GM18867 (cell line): ENCODE measurements at regions not wholly inside any gene's neighbourhood (a gene's known extent, or its start where the extent isn't known, plus 50 kb on each side); places are given as distances from the start of the nearest gene placed in this dataset.
A peak's percentile ranks its signal among the peaks of the same experiment; 100 is the strongest.

ENCODE experiments used
- ATAC-seq: cut with Tn5 transposase; IDR thresholded peaks from one replicate; pipeline ENCODE4 v1.9.1; 2021; ENCODE audit warnings: mild to moderate bottlenecking, moderate library complexity; ENCODE audit not compliant: unreplicated experiment

- ATAC-seq: no peak
These were observed 128.1 kb upstream of the RASGRP1 start for GRCh38 chr15:38692789-38693062.

DNA sequence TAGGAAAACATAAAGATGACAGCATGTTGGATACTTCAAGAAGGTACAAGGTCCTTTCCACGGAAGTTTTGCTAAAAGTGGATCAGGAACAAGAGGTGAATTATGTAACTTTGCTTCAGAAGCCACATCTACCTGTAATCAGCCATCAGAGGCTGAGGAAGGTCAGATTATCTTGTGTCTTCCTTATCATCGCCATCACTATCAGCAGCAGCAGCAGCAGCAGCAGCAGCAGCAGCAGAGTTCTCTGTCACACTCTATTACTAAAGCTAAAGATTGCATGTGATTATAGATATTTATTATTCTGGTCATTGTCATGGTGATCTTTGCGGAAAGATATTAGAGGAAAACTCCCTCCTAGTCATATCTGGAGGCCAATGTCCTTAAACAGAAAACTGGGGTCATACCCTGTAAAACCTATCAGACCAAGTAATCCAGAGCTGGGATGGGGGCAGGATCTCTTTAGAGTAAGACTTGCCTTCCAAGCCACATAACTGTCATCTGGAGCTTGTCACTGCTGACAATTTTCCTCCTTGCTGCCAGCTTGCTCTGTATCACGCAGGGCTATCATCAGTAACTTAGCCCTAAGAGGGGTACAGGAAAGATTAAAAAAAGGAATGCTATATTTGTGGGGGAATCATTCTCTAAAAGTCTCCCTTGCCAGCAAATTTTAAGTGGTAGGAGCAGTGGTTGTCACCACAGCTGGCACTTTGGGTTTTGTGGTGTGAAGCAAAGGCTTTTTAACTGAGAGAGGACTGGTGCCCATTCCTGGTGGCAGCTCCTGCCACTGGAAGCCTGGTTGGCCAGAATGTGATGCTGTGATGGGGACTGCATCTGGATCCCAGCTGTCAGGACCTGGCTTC lies 130.9 kb upstream of the RASGRP1 start:
- ATAC-seq: no peak

GRCh38 chr15:38696109-38696727 lies 131.6 kb upstream of the RASGRP1 start:
- peak; percentile 49 for ATAC-seq

DNA sequence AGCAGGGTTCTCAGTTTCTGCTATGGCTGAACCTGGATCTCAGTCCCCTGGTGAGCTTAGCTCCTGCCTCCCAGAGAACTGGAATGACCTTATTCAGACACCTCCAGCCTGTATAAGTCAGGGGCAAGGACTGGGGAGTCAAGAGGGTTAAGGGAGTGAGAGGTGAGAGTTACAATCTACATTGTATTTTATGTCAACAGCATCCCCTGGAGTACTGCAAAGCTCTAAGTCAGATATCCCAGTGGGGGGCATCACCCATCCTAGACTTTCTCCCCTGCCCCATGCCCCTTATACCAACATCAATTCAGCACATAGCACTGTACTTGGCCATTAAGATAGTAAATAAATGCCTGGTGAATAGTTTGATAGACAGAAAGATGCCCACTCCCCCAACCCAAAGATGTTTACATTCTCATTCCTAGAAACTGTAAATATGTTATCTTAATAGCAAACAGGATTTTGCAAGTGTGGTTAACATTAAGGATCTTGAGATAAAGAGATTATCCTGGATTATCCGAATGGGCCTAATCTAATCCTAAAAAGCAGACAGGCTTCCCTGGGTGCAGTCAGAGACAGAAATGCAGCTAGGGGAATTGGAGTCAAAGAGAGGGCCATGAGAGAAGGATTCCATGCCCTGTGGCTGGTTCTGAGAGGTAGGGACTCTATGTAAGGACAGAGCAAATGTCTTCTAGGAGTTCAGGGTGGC lies 132.3 kb upstream of the RASGRP1 start:
- no peak for ATAC-seq

GRCh38 chr15:38698254-38698653 lies 133.6 kb upstream of the RASGRP1 start:
- ATAC-seq: no peak

DNA sequence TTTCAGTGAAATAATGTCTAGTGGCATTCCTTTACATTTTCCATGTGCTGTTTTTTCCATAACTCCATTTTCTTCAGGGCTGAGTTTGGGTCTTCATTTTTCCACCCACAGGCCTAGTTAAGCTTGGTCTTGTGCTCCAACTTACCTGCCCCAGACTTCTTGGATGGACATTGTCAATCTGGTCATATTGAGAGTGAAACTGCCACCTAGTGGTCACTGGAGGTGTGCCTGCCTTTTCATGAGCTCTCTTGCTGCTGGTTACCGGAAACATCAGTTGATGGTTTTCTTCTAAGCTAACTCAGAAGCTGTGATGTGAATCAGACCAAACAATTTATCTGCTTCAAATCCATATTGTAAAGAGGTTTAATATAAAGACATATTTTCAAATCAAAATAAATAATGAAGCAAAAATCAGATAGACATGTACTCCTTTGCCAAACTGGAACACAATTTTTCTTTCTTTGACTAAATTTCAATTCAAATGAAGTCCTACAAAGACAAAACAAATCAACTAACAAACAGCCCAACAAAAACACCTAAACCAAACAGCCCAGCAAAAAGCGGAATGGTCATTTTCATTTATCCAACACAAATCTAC lies 135.1 kb upstream of the RASGRP1 start:
- ATAC-seq: peak; percentile 85

DNA sequence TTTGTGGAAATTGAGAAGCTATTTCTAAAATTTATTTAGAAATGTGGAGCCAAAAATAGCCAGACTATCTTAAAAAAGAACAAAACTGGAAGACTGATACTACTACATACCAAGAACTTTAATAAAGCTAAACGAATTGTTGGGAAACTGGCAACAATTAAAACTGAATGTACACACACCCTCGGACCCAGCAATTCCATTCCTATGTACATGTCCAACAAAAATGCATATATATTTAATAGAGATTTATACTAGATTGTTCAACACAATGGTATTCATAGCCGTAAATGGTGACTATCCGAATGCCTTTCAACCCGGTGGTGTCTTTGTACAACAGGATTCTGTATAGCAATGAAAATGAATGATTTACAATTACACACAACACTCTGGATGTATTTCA lies 136.5 kb upstream of the RASGRP1 start:
- ATAC-seq: no peak

DNA sequence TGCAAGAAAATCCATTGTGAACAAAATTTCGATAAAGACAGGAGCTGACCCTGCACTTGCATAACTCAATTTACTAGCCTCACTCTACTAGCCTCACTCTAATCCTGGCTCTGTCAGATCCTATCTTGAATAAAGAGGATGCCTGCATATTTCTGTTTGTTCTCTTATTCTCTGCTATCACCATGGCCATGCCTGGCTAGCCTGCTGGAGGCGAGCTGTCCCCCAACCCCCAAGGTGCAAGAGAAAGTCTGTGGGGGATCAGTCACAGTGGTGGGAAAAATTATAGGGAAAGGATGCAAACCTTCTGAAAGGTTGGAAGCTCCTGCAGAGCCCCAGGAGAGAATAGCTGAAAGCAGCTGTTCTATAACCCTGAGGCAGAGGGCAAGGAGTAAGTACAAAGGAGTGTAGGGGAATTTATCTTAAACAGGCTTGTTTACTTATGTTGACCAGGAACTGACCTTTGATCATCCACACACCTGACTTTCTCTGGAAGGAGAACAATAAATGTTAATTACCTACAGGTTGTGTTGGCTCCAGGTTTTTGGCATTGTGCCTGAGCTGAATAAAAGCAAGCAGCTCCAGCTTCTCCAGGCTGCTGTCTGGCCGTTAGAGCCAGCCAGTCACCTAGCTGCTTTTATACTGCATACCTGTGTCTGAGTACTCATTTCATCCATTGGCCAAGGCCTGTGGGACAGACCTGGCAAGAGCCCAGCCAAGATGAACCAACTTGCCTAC lies 137.7 kb upstream of the RASGRP1 start:
- no peak for ATAC-seq

GRCh38 chr15:38705436-38706219 lies 141.0 kb upstream of the RASGRP1 start:
- ATAC-seq: no peak

GRCh38 chr15:38706956-38707355 lies 142.3 kb upstream of the RASGRP1 start:
- no peak for ATAC-seq

DNA sequence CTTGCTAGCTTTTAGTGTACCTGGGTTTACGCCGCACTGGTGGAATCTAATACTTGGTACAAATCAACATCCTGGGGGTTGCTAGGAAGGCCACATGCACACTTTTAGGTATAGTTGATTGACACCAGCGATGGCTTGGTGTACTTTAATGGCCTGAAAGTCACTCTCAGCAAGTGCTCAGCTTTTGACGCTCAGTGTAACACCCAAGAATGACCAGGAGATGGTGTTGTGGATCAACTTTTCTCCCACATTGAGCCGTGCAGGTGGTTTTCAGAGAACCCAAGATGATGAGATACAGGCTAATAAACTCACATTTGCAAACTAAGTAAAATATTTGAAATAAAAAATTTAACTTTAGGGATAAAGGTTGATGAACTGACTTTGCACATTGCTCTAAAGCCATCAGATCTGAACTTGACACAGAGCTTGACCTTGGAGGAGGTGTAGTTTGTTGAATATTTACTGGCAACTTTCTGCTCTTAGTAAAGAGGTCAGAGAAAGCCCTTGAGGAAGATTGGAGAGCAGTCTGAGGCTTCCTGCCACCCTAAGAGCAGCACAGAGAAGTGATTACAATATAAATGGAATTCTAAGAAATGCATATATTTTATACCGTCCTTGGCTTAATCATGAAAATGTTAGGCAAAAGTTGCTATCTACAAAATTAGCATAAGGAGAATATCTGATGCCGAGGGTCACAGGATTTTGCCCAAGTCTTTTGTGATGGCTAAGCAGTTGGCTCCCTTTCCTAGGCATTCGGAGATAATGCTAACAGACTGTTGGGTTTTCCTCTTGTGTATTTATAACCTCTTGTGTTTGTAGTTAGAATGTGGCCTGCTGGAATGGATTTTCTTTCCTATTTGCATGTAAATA lies 143.4 kb upstream of the RASGRP1 start:
- ATAC-seq: peak; percentile 86

DNA sequence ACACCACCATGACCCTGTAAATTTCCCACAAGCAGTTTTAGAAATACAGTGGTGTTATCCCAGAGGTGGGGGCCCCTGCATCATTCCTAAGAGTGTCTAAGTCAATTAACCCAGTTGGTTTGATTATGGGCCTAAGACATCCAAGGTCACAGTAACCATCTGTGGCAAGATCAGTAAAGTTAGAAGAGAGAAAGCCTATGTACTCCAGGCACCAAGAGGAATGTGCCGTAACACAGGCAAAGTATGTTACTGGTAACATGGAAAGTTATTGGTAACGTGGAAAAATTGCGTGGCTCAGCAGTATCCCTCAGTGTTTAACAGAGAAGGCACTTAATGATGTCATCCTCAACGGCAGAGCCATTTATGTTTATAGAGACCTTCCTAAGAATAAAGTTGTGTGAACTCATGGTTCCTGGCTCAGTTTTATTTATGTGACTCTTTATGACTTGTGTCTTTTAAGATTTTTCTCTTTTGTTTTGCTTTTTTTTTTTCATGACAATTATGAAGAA lies 144.1 kb upstream of the RASGRP1 start:
- ATAC-seq: no peak

- ATAC-seq: no peak
These were observed 144.6 kb upstream of the RASGRP1 start for GRCh38 chr15:38709196-38709595.

- no peak for ATAC-seq
These were observed 149.9 kb upstream of the RASGRP1 start for GRCh38 chr15:38714309-38715072.

DNA sequence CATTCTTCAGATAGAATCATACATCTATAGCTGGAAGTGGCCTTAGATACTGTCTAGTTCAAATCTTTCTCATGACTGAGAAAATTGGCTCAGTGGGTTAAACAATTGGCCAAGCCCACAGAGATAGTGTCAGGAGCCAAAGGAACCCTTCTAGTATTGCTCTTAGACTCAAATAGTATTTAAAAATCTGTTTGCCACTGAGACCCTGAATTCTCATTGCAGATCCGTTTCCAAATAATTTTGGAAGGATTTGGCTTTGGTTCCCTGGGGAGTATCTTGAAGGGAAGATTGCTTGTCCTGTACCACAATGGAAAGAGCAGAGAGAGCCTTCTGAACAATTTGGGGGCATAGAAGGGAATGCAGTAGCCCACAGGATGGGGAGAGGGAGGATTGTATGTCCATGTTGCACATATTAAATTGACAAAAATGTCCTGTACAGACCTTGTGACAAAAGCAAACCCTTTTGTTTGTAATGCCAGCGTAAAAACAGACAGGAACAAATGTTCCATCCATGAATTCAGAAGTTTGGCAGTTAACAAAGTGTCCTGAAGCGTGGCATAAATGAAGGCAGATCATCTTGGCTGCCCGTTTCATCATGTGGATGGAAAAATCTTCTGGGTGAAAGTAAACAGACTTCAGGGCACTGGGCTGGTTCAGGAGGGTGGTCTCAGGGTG lies 156.4 kb upstream of the RASGRP1 start:
- no peak for ATAC-seq

GRCh38 chr15:38721568-38721945 lies 156.9 kb upstream of the RASGRP1 start:
- ATAC-seq: no peak

GRCh38 chr15:38722236-38722635 lies 157.6 kb upstream of the RASGRP1 start:
- ATAC-seq: no peak

GRCh38 chr15:38724827-38725226 lies 160.2 kb upstream of the RASGRP1 start:
- ATAC-seq: no peak
